ENCODE measurements at regions not wholly inside any gene's neighbourhood (a gene's known extent, or its start where the extent isn't known, plus 50 kb on each side); places are given as distances from the start of the nearest gene placed in this dataset.

GRCh38 chr4:138749303-138749702 lies 266.3 kb upstream of the NOCT start:
- DNase-seq (ENCODE audit: low spot score in 2 of 2): no peak

GRCh38 chr4:138741766-138742377 lies 273.7 kb upstream of the NOCT start:
- no peak overlapping the region for H3K27ac ChIP-seq
- intact Hi-C loops (cut with DNase I; ENCODE audit: low total_unique reads): no loop called here
- DNase-seq (ENCODE audit: low spot score in 2 of 2): no peak
- no peaks in the 10 kb centered on the region for H3K27me3 ChIP-seq
- no peaks in the 10 kb centered on the region for H3K36me3 ChIP-seq
- TF ChIP-seq CTCF (IDR thresholded peaks at IDR 0.05) (no peak), POLR2A (IDR thresholded peaks at IDR 0.05) (no peak), POLR2AphosphoS5 (IDR thresholded peaks at IDR 0.05) (no peak)
- H3K4me1 ChIP-seq: no peaks in the 10 kb centered on the region
- no peaks in the 10 kb centered on the region for H3K9me3 ChIP-seq
- H3K4me3 ChIP-seq: no peak overlapping the region

More at GRCh38 chr4:138749303-138749702, 266.3 kb upstream of the NOCT start:
- Histone ChIP-seq H3K4me3 (no peak overlapping the region), H3K27me3 (no peaks in the 10 kb centered on the region), H3K36me3 (no peaks in the 10 kb centered on the region), H3K9me3 (peaks cover 0 to 10% of the 10 kb centered on the region in 2 donors), H3K27ac (no peak overlapping the region), H3K4me1 (no peaks in the 10 kb centered on the region)
- TF ChIP-seq CTCF (IDR thresholded peaks at IDR 0.05): no peak
- intact Hi-C loops (cut with DNase I; ENCODE audit: low total_unique reads): no loop called here

GRCh38 chr4:138740816-138741745 lies 274.5 kb upstream of the NOCT start:
- TF ChIP-seq POLR2AphosphoS5 (IDR thresholded peaks at IDR 0.05) (no peak), POLR2A (IDR thresholded peaks at IDR 0.05) (no peak)
- Histone ChIP-seq H3K4me3 (no peak overlapping the region), H3K36me3 (no peaks in the 10 kb centered on the region), H3K27ac (no peak overlapping the region), H3K27me3 (no peaks in the 10 kb centered on the region), H3K9me3 (no peaks in the 10 kb centered on the region), H3K4me1 (no peaks in the 10 kb centered on the region)
- intact Hi-C loops (cut with DNase I; ENCODE audit: low total_unique reads): no loop called here
- DNase-seq (ENCODE audit: low spot score in 2 of 2): no peak

- intact Hi-C loops (cut with DNase I; ENCODE audit: low total_unique reads): no loop called here
- no peak overlapping the region for H3K27ac ChIP-seq
- no peak for TF ChIP-seq POLR2A (IDR thresholded peaks at IDR 0.05)
- TF ChIP-seq CTCF (IDR thresholded peaks at IDR 0.05): no peak
- TF ChIP-seq POLR2AphosphoS5 (IDR thresholded peaks at IDR 0.05): no peak
- no peaks in the 10 kb centered on the region for H3K36me3 ChIP-seq
- H3K9me3 ChIP-seq: no peaks in the 10 kb centered on the region
- no peaks in the 10 kb centered on the region for H3K4me1 ChIP-seq
- H3K4me3 ChIP-seq: no peak overlapping the region
- DNase-seq (ENCODE audit: low spot score in 2 of 2): no peak
- H3K27me3 ChIP-seq: no peaks in the 10 kb centered on the region
Observed at GRCh38 chr4:138736362-138736761, 279.2 kb upstream of the NOCT start.

GRCh38 chr4:138734746-138735145 lies 280.8 kb upstream of the NOCT start:
- H3K27ac ChIP-seq: no peak overlapping the region
- H3K4me1 ChIP-seq: no peaks in the 10 kb centered on the region
- H3K36me3 ChIP-seq: no peaks in the 10 kb centered on the region
- no peaks in the 10 kb centered on the region for H3K9me3 ChIP-seq
- no peaks in the 10 kb centered on the region for H3K27me3 ChIP-seq
- no peak for DNase-seq (ENCODE audit: low spot score in 2 of 2)
- intact Hi-C loops (cut with DNase I; ENCODE audit: low total_unique reads): no loop called here
- no peak for TF ChIP-seq POLR2A (IDR thresholded peaks at IDR 0.05)
- no peak for TF ChIP-seq CTCF (IDR thresholded peaks at IDR 0.05)
- TF ChIP-seq POLR2AphosphoS5 (IDR thresholded peaks at IDR 0.05): no peak
- no peak overlapping the region for H3K4me3 ChIP-seq
